MCF 10A (cell line): ENCODE measurements at regions not wholly inside any gene's neighbourhood (a gene's known extent, or its start where the extent isn't known, plus 50 kb on each side); places are given as distances from the start of the nearest gene placed in this dataset.

ENCODE experiments used
- BruUV-seq: library from RNA; stranded (reverse); fragments of 400-500 nt; replicated peaks from 2 replicates; lab custom pipeline; 2021; lab: Mats Ljungman, UMichigan
- CTCF ChIA-PET: fragments of 300-600 bp; sonication (Branson Sonifier 250); formaldehyde crosslinking; extraction: SDS; loops from one replicate; lab custom pipeline; 2021; ENCODE audit warnings: antibody characterized with exemption, inconsistent platforms; lab: Yijun Ruan, JAX
- POLR2A ChIA-PET: fragments of 300-600, 350-650 bp; sonication (Branson Sonifier 250); formaldehyde crosslinking; extraction: SDS; loops from one replicate; lab custom pipeline; 2020; ENCODE audit warnings: antibody characterized with exemption, inconsistent platforms; lab: Yijun Ruan, JAX
- DNase-seq: peaks from one replicate; pipeline ENCODE4 v3.0.0-alpha.2; 2018; ENCODE audit not compliant: unreplicated experiment
- H3K27ac Mint-ChIP-seq: one replicate; pipeline ENCODE4 v1.8.0; 2022; ENCODE audit warnings: mild to moderate bottlenecking, low read depth, mixed read lengths; ENCODE audit not compliant: unreplicated experiment
- H3K27me3 Mint-ChIP-seq: one replicate; pipeline ENCODE4 v1.8.0; 2022; ENCODE audit warnings: mixed read lengths; ENCODE audit not compliant: insufficient read depth, unreplicated experiment
- H3K36me3 Mint-ChIP-seq: one replicate; pipeline ENCODE4 v1.8.0; 2022; ENCODE audit warnings: mild to moderate bottlenecking, moderate library complexity, mixed read lengths; ENCODE audit not compliant: insufficient read depth, unreplicated experiment
- H3K4me1 Mint-ChIP-seq: one replicate; pipeline ENCODE4 v1.8.0; 2022; ENCODE audit warnings: mixed read lengths; ENCODE audit not compliant: insufficient read depth, unreplicated experiment
- H3K4me3 Mint-ChIP-seq: one replicate; pipeline ENCODE4 v1.8.0; 2022; ENCODE audit warnings: mild to moderate bottlenecking, moderate library complexity, mixed read lengths; ENCODE audit not compliant: unreplicated experiment
- H3K9me3 Mint-ChIP-seq: one replicate; pipeline ENCODE4 v1.8.0; 2022; ENCODE audit warnings: mixed read lengths; ENCODE audit not compliant: unreplicated experiment
- intact Hi-C: fragments of 100-400 bp; cut with micrococcal nuclease; formaldehyde crosslinking; loops from 2 replicates; pipeline ENCODE4 v1.14.1; 2022
- TF ChIP-seq, protein P1 (sequence below): fragments of 200-600 bp; IDR thresholded peaks from one replicate; pipeline ENCODE4 v1.8.0; 2022; ENCODE audit warnings: antibody characterized with exemption, mild to moderate bottlenecking; ENCODE audit not compliant: unreplicated experiment

DNA sequence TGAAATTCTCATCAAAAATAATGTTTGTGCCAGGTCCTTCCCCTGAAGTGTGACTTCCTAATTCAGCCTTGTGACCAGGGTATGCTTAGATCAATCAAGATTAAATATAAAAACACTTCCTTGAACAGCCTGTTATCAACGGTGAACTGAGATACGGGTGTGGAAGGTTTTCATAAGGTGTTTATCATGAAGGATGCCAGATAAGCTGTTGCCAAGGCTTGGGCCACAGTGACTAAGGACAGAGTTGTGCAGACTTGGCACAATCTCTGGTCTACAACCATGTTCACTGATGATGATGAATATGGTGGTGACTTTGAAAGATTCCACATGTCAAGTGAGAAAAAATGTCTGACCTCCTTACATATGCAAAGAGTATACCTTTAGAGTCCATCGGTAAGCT is 51.3 kb upstream of the LIN7A start:
- ChIA-PET CTCF (no interaction called here), POLR2A (no interaction called here)
- Mint-ChIP-seq H3K4me3 (no peak overlapping the region), H3K27me3 (peaks cover 32% of the 10 kb centered on the region), H3K4me1 (no peaks in the 10 kb centered on the region), H3K36me3 (no peaks in the 10 kb centered on the region), H3K27ac (no peak overlapping the region), H3K9me3 (no peaks in the 10 kb centered on the region)
- no TSS peak for BruUV-seq
- no peak for DNase-seq
- intact Hi-C loops: no loop called here
- TF ChIP-seq, protein P1, sequence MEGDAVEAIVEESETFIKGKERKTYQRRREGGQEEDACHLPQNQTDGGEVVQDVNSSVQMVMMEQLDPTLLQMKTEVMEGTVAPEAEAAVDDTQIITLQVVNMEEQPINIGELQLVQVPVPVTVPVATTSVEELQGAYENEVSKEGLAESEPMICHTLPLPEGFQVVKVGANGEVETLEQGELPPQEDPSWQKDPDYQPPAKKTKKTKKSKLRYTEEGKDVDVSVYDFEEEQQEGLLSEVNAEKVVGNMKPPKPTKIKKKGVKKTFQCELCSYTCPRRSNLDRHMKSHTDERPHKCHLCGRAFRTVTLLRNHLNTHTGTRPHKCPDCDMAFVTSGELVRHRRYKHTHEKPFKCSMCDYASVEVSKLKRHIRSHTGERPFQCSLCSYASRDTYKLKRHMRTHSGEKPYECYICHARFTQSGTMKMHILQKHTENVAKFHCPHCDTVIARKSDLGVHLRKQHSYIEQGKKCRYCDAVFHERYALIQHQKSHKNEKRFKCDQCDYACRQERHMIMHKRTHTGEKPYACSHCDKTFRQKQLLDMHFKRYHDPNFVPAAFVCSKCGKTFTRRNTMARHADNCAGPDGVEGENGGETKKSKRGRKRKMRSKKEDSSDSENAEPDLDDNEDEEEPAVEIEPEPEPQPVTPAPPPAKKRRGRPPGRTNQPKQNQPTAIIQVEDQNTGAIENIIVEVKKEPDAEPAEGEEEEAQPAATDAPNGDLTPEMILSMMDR: no peak
